ELF-1 (cell line): ENCODE measurements at regions not wholly inside any gene's neighbourhood (a gene's known extent, or its start where the extent isn't known, plus 50 kb on each side); places are given as distances from the start of the nearest gene placed in this dataset.
A peak's percentile ranks its signal among the peaks of the same experiment; 100 is the strongest.

Source experiments
- DNase-seq: peaks from one replicate; pipeline ENCODE4 v3.0.0-alpha.2; 2016; ENCODE audit warnings: low read depth, low spot score

- DNase-seq = peak; percentile 77
Observed at GRCh38 chr12:124188561-124189405, 106.1 kb upstream of the RFLNA start.

DNA sequence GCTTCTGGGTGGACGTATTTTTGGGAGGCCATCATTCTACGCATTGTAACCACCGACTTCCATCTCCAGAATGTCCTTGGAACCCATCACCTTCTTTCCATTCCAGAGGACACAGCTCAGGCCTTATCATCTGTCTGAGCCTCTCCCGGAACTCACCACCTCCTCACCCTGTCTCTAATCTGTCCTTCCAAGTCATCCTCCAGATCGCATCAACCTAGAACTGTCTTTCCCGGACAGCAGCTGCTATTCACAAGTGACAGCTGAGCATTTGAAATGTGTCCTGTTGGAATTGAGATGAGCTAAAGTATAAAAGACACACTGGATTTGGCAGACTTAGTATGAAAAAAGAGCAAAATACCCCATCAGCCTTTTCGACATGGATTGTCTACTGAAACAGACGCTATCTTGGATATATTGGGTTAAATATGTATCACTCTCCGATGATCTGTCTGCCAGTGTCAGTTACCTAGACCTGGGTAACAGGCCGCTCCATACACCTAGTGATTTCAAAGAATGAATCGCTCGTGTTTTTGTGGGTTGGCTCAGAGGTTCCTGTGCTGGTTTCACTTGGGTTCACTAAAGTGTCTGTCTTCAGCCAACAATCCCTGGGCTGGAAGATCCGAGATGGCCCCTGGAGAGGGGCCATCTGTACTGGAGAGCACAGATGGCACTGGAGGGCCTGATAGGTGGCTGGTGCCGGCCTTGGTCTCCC, 104.4 kb upstream of the RFLNA start:
- no peak for DNase-seq

DNA sequence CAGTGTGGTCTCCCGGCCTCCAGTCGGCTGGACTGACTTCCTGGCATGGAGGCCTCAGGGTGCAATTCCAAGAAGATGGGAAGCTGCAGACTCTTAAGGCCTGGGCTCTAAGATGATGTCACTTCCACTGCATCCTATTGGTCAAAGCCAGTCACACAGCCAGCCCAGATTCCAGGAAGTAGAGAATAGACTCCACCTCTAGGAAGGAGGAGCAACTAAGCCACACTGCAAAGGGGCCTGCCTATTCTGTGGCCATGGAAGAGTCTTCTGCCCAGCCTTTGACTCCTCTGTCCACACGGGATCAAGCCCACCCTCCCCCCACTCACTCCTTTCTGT, 103.9 kb upstream of the RFLNA start:
- peak; percentile 78 for DNase-seq

DNA sequence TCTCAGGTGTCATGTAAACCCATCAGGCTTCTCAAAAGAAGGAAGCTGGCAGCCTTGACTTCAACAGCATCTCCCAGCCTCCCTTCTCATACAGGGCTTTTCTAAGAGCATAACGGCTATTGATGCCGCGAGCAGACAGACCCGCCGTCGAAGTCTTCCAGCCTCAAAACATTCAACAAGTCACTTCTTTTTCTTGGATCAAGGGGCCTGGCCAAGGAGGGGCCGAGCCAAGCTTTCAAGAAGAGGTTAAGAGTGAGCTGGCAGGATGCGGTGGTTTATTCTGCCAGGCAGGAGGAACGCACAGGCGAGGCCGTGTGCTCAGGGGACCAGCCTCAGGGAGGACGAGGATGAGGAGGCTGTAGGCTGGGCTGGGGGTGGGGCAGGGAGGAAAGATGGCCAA, 102.9 kb upstream of the RFLNA start:
- no peak for DNase-seq

DNA sequence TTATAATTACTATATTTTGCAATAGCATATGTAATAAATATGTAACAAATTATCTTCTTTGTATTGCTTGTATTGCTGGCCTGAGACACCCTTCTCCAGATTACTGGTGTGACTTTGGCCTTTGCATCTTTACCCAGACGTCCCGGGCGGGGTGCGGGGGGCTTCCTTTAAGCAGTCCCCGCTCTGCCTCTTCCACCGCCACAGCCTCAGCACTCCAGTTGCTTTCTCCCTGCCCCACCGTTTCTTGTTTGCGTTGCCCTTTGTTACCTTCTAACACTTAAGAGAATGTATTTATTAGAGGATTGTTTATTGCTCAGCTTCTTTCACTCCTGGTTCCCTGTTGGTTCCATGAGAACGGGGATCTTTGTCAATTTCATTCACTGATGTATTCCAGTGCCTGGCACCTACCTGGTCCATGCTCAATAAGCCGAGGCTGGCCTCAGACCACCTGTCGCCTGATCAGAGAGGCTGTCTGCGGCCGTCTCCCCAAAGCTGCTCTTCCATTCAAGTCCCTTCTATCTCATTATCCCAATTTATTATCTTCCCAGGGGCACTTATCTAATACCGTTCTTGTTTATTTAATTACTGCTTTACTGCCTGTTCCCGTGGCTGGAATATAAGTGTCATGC, 100.5 kb upstream of the RFLNA start:
- DNase-seq = no peak

DNA sequence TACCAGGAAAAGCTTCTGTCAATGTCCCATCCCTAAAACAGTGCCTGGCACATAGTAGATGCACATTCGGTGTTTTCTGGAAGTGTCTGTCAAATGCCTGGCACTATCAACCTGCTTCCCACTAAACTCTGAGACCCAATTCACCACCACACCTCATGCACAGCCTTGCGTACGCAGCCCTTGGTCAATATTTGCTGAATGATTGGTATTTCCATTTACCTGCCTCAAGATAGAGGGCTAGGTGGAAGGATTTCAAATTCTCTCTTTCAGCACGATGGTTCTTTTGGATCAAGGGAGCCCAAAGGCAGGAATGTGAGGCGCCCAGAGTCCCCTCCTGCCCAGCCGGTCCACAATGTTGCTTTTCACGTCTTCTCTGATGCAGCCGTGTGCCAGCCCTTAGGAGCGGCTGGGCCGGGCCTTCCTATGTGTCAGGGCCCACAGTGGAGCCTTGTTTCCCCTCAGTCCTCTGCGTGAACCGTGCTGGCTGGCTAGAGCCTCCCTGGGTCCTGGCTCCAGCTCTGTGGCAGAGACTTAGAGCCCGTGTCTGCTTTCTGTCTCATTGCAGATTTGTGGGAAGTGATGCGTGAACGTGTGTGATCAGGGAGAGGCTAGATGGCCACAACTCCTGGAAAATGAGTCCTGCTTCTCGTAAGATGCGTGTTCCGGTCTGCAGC, 99.9 kb upstream of the RFLNA start:
- DNase-seq = no peak

GRCh38 chr12:124195567-124195942, 99.3 kb upstream of the RFLNA start:
- DNase-seq = no peak

- DNase-seq = no peak
Observed at GRCh38 chr12:124196236-124196635, 98.7 kb upstream of the RFLNA start.

- DNase-seq = no peak
Observed at GRCh38 chr12:124201248-124201647, 93.6 kb upstream of the RFLNA start.

DNA sequence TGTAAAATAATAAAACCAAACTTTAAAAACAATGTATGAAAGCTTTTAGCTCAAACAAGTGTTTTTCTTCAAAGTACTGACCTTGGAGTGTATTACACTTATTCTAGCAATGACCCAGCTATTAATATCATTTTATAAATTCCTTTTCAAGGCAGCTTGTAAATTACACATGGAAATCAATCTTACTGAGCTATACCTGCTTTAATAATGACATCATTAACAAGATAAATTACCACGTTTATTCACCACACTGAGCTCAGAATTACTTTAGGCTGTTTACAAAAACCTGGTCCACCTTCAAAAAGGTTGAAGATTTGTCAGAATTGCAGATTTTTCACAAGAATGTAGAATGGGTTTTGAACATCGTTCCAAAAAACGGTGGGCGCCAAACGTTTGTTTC, 91.7 kb upstream of the RFLNA start:
- DNase-seq = no peak

DNA sequence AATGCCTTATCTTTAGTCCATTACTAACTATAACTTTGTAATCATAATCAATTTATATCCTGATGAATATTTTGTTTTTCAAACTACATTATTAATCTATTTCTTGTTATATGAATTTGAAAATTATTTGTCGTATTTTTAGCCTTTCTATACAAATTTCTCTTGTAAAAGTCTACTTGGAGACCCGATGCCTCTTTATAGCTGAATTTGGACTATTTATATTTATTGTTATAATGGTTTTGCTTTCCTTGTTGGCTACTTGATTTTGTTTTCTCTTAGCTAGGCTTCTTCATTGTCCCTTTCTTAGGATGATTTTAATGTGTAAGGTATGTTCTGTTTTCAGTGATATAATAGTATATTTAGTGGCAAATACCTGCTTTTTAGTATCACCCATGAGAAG, 89.5 kb upstream of the RFLNA start:
- DNase-seq = no peak

GRCh38 chr12:124207049-124207448, 87.8 kb upstream of the RFLNA start:
- DNase-seq = no peak

- DNase-seq = no peak
Observed at GRCh38 chr12:124207617-124208016, 87.3 kb upstream of the RFLNA start.

- DNase-seq = peak; percentile 43
Observed at GRCh38 chr12:124208489-124208888, 86.4 kb upstream of the RFLNA start.

GRCh38 chr12:124210991-124211577, 83.8 kb upstream of the RFLNA start:
- DNase-seq = no peak

- DNase-seq = no peak
Observed at GRCh38 chr12:124211753-124212152, 83.1 kb upstream of the RFLNA start.

DNA sequence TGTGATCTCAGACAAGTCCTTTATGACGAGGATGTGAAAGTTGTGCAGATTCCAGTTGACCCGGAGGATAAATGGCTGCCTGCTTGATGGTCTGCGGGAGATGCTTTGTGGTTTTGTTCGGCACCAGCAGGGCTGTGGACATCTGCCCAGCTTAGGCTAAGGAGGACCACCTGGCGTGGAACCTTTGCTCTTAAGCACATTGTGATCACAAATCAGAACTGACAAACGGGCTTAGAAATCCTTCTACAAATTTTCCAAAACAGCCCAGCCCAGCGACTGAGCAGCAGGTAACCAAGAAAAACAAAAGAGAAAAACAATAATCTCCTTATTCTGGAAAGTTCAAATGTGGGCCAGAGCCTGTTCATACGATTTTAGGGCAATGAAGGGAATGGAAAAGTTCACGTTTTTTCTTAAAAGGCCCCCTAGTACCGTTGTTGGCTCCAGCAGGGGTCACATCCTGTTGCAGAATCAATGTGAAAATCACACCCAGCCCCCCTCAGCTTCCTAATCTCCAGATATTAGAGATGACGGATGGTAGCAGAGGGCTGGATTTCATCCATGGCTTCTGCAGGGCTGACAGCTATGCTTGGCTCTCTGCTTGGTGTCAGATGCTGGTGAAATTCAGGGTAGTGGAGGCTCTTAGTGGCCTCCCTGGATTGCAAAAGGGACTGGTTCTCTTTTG, 81.1 kb upstream of the RFLNA start:
- no peak for DNase-seq

DNA sequence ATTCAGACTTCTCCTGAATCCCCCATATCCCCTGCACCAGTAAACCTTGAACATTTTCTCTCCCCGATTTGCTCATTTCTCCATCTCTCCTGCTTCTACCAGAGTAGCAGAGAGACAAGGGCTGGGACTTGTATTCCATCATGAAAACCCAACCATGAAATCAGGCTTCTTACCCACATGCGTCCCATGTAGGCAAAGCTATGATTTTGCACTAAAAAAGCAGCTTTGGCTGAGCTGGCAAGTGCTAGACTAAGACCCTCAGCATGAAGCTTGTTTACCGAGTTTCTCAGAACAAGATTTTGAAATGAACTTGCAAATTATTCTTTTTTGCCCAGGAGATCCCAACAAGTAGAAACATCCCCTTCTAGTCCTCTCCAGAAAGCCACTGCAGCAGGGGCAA, 80.3 kb upstream of the RFLNA start:
- no peak for DNase-seq

DNA sequence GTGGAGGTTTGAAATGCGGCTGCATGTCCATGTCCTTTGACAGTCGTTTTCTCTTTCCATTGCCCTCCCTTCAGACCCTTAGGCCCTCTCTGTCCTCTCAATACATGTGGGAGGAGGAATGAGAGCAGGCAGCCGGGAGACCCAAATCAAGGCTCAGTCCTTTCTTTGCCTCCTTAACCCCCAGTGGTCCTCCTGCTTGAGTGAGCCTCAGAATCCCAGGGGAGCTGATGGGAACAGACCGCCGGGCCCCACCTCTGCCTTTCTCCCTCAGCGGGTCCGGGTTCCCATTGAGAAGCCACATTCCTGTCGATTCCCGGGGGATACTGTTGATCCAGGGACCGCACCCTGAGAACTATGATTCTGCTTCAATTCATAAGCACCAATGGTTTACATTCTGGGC, 77.9 kb upstream of the RFLNA start:
- no peak for DNase-seq

- no peak for DNase-seq
Observed at GRCh38 chr12:124217508-124218242, 77.2 kb upstream of the RFLNA start.

DNA sequence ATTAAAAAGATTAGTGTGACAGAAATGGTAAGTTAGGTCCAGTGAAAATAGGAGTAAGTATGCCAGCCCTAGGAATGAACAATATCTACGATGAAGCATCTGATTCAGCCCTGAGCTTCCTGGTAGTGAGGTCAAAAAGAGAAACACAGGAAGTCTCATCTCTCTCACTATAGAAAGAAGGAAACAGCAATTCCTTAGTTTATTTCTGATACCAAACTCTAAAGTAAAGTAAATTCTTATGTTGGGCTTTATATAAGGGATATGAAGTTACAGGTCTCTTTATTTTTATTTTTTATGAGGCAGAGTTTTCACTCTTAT, 76.7 kb upstream of the RFLNA start:
- DNase-seq = no peak
